ENCODE measurements at regions not wholly inside any gene's neighbourhood (a gene's known extent, or its start where the extent isn't known, plus 50 kb on each side); places are given as distances from the start of the nearest gene placed in this dataset.

- Histone ChIP-seq H3K9ac (ENCODE audit: low read length) (no peak overlapping the region), H3K4me3 (ENCODE audit: low read length) (no peak overlapping the region), H3K4me1 (ENCODE audit: control insufficient read depth, low read depth, low read length) (no peaks in the 10 kb centered on the region), H3K36me3 (ENCODE audit: control insufficient read depth, low read depth, low read length) (no peaks in the 10 kb centered on the region), H3K9me3 (ENCODE audit: control insufficient read depth, low read depth, low read length) (no peaks in the 10 kb centered on the region), H3K27ac (ENCODE audit: low read length) (no peak overlapping the region), H3K27me3 (ENCODE audit: control insufficient read depth, insufficient read depth, low read length) (no peaks in the 10 kb centered on the region)
Observed at GRCh38 chr20:22475662-22476061, 108.7 kb downstream of the FOXA2 start.

DNA sequence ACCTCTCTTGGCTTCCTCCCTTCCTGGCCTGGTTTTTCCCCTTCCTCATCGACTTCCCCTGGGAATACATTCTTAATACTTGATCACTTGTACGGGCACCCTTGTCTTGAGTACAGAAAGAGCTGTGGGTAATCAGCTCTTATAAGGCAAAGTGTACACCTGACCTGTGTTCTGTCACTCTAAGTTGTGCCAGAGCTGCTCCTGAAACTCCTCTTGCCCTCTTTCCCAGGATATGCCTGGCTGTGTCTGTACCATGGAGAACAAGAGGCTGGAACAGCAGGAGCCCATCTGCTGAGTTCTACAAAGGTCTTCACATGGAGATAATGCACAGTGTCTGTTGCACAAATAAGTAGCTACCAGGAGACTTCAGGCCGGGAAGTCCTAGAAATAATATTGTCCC, 110.1 kb downstream of the FOXA2 start:
- no peak overlapping the region for H3K4me3 ChIP-seq (ENCODE audit: low read length)
- no peaks in the 10 kb centered on the region for H3K36me3 ChIP-seq (ENCODE audit: control insufficient read depth, low read depth, low read length)
- no peaks in the 10 kb centered on the region for H3K9me3 ChIP-seq (ENCODE audit: control insufficient read depth, low read depth, low read length)
- no peaks in the 10 kb centered on the region for H3K27me3 ChIP-seq (ENCODE audit: control insufficient read depth, insufficient read depth, low read length)
- H3K27ac ChIP-seq (ENCODE audit: low read length), result no peak overlapping the region
- no peak overlapping the region for H3K9ac ChIP-seq (ENCODE audit: low read length)
- no peaks in the 10 kb centered on the region for H3K4me1 ChIP-seq (ENCODE audit: control insufficient read depth, low read depth, low read length)

DNA sequence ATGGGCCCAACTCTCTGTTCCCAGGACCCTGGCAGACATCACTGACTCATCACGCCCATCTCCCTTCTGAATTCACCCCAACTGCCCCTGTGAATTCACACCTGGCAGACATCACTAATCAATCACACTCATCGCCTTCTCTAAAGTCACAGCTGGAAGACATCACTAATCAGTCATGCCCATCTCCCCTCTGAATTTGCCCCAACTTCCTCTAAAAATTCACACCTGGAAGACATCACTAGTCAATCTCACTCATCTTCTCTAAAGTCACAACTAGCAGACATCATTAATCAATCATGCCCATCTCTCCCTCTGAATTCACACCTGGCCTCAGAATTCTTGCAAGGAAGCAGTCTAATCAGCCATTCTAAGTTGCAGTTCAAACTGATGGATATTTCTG, 111.1 kb downstream of the FOXA2 start:
- Histone ChIP-seq H3K27ac (ENCODE audit: low read length) (no peak overlapping the region), H3K9me3 (ENCODE audit: control insufficient read depth, low read depth, low read length) (no peaks in the 10 kb centered on the region), H3K4me1 (ENCODE audit: control insufficient read depth, low read depth, low read length) (no peaks in the 10 kb centered on the region), H3K36me3 (ENCODE audit: control insufficient read depth, low read depth, low read length) (no peaks in the 10 kb centered on the region), H3K9ac (ENCODE audit: low read length) (no peak overlapping the region), H3K27me3 (ENCODE audit: control insufficient read depth, insufficient read depth, low read length) (no peaks in the 10 kb centered on the region), H3K4me3 (ENCODE audit: low read length) (no peak overlapping the region)

GRCh38 chr20:22472447-22473100, 111.8 kb downstream of the FOXA2 start:
- no peaks in the 10 kb centered on the region for H3K4me1 ChIP-seq (ENCODE audit: control insufficient read depth, low read depth, low read length)
- H3K4me3 ChIP-seq (ENCODE audit: low read length), result no peak overlapping the region
- H3K27ac ChIP-seq (ENCODE audit: low read length), result no peak overlapping the region
- H3K9me3 ChIP-seq (ENCODE audit: control insufficient read depth, low read depth, low read length), result no peaks in the 10 kb centered on the region
- no peak overlapping the region for H3K9ac ChIP-seq (ENCODE audit: low read length)
- H3K36me3 ChIP-seq (ENCODE audit: control insufficient read depth, low read depth, low read length), result no peaks in the 10 kb centered on the region
- no peaks in the 10 kb centered on the region for H3K27me3 ChIP-seq (ENCODE audit: control insufficient read depth, insufficient read depth, low read length)

- Histone ChIP-seq H3K4me1 (ENCODE audit: control insufficient read depth, low read depth, low read length) (no peaks in the 10 kb centered on the region), H3K27ac (ENCODE audit: low read length) (no peak overlapping the region), H3K27me3 (ENCODE audit: control insufficient read depth, insufficient read depth, low read length) (peaks cover under 1% of the 10 kb centered on the region), H3K4me3 (ENCODE audit: low read length) (no peak overlapping the region), H3K9ac (ENCODE audit: low read length) (no peak overlapping the region), H3K9me3 (ENCODE audit: control insufficient read depth, low read depth, low read length) (no peaks in the 10 kb centered on the region), H3K36me3 (ENCODE audit: control insufficient read depth, low read depth, low read length) (no peaks in the 10 kb centered on the region)
Observed at GRCh38 chr20:22471156-22471836, 113.1 kb downstream of the FOXA2 start.

GRCh38 chr20:22470620-22471026, 113.7 kb downstream of the FOXA2 start:
- no peaks in the 10 kb centered on the region for H3K36me3 ChIP-seq (ENCODE audit: control insufficient read depth, low read depth, low read length)
- H3K27me3 ChIP-seq (ENCODE audit: control insufficient read depth, insufficient read depth, low read length), result peaks cover 7% of the 10 kb centered on the region
- no peaks in the 10 kb centered on the region for H3K4me1 ChIP-seq (ENCODE audit: control insufficient read depth, low read depth, low read length)
- no peaks in the 10 kb centered on the region for H3K9me3 ChIP-seq (ENCODE audit: control insufficient read depth, low read depth, low read length)
- H3K27ac ChIP-seq (ENCODE audit: low read length), result no peak overlapping the region
- no peak overlapping the region for H3K9ac ChIP-seq (ENCODE audit: low read length)
- H3K4me3 ChIP-seq (ENCODE audit: low read length), result no peak overlapping the region

- no peaks in the 10 kb centered on the region for H3K9me3 ChIP-seq (ENCODE audit: control insufficient read depth, low read depth, low read length)
- peaks cover 26% of the 10 kb centered on the region for H3K27me3 ChIP-seq (ENCODE audit: control insufficient read depth, insufficient read depth, low read length)
- no peak overlapping the region for H3K4me3 ChIP-seq (ENCODE audit: low read length)
- peaks cover 10% of the 10 kb centered on the region for H3K4me1 ChIP-seq (ENCODE audit: control insufficient read depth, low read depth, low read length)
- H3K27ac ChIP-seq (ENCODE audit: low read length), result no peak overlapping the region
- H3K36me3 ChIP-seq (ENCODE audit: control insufficient read depth, low read depth, low read length), result no peaks in the 10 kb centered on the region
- no peak overlapping the region for H3K9ac ChIP-seq (ENCODE audit: low read length)
Observed at GRCh38 chr20:22466447-22467171, 117.8 kb downstream of the FOXA2 start.

- Histone ChIP-seq H3K4me1 (ENCODE audit: control insufficient read depth, low read depth, low read length) (peaks cover 10% of the 10 kb centered on the region), H3K4me3 (ENCODE audit: low read length) (no peak overlapping the region), H3K27me3 (ENCODE audit: control insufficient read depth, insufficient read depth, low read length) (peaks cover 31% of the 10 kb centered on the region), H3K27ac (ENCODE audit: low read length) (no peak overlapping the region), H3K9me3 (ENCODE audit: control insufficient read depth, low read depth, low read length) (no peaks in the 10 kb centered on the region), H3K36me3 (ENCODE audit: control insufficient read depth, low read depth, low read length) (no peaks in the 10 kb centered on the region), H3K9ac (ENCODE audit: low read length) (no peak overlapping the region)
Observed at GRCh38 chr20:22465622-22466446, 118.5 kb downstream of the FOXA2 start.

DNA sequence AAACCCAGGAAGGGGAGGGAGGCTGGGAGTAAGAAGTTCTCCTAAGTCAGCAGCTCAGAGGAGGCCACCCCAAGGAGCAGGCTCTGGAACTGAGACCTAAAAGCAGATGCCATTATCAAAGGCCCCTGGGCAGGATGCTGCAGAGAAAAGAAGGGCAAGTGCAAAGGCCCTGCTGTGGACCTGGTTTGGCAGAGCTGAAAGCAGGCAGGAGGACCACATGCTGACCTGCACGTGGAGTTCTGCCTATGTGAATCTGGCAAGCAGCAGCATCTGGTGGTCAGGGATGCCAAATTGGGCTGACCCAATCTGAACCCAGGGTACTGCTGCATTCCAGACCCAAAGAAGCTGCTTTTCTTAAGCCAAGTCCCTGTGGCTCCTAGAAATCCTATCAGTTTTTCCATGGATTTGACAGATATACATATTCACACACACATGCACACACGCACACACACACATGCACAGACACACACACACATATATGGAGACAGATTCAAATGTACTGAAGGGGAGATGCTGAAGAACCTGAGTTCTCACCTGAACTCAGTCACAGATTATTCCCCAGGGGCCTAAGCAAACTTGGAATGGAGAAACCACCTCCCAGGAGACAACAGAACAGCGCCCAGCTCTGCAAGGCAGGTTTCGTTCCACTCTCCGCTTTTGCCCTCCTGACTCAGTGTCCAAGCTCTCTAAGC, 119.9 kb downstream of the FOXA2 start:
- H3K9me3 ChIP-seq (ENCODE audit: control insufficient read depth, low read depth, low read length), result no peaks in the 10 kb centered on the region

GRCh38 chr20:22462975-22463914, 121.1 kb downstream of the FOXA2 start:
- Histone ChIP-seq H3K9ac (ENCODE audit: low read length) (no peak overlapping the region), H3K27me3 (ENCODE audit: control insufficient read depth, insufficient read depth, low read length) (peaks cover 54% of the 10 kb centered on the region), H3K36me3 (ENCODE audit: control insufficient read depth, low read depth, low read length) (no peaks in the 10 kb centered on the region), H3K4me1 (ENCODE audit: control insufficient read depth, low read depth, low read length) (peaks cover 10% of the 10 kb centered on the region), H3K4me3 (ENCODE audit: low read length) (no peak overlapping the region), H3K27ac (ENCODE audit: low read length) (no peak overlapping the region), H3K9me3 (ENCODE audit: control insufficient read depth, low read depth, low read length) (no peaks in the 10 kb centered on the region)

More for the DNA sequence above, 119.9 kb downstream of the FOXA2 start:
- peaks cover 10% of the 10 kb centered on the region for H3K4me1 ChIP-seq (ENCODE audit: control insufficient read depth, low read depth, low read length)
- no peak overlapping the region for H3K27ac ChIP-seq (ENCODE audit: low read length)
- H3K4me3 ChIP-seq (ENCODE audit: low read length), result no peak overlapping the region
- H3K36me3 ChIP-seq (ENCODE audit: control insufficient read depth, low read depth, low read length), result no peaks in the 10 kb centered on the region
- peaks cover 42% of the 10 kb centered on the region for H3K27me3 ChIP-seq (ENCODE audit: control insufficient read depth, insufficient read depth, low read length)
- no peak overlapping the region for H3K9ac ChIP-seq (ENCODE audit: low read length)

Measured in iPS-18a (cell line).